ENCODE measurements at regions not wholly inside any gene's neighbourhood (a gene's known extent, or its start where the extent isn't known, plus 50 kb on each side); places are given as distances from the start of the nearest gene placed in this dataset.

DNA sequence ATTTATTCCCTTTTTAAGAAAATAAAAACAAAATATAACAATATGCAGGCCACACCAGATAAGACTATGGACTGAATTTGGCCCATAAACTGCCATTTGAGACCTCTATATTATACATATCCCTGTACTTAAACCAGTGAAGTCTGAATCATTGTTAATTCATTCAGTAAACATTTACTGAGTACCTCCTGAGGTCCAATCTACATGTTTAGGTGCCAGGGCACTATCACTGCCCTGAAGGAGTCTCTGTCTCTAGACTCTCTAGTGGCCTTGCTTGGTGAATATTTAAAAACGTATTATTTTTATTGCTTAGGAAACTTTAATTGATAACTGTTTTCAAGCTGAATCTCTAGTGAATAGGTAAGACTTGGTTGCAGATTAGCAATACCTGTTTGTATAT is 74.7 kb upstream of the ELL2 start:
- no peak for TF ChIP-seq EZH2 (IDR thresholded peaks at IDR 0.05; ENCODE audit: borderline replicate concordance, low read depth, low read length, poor library complexity, severe bottlenecking)
- TF ChIP-seq, protein P1, sequence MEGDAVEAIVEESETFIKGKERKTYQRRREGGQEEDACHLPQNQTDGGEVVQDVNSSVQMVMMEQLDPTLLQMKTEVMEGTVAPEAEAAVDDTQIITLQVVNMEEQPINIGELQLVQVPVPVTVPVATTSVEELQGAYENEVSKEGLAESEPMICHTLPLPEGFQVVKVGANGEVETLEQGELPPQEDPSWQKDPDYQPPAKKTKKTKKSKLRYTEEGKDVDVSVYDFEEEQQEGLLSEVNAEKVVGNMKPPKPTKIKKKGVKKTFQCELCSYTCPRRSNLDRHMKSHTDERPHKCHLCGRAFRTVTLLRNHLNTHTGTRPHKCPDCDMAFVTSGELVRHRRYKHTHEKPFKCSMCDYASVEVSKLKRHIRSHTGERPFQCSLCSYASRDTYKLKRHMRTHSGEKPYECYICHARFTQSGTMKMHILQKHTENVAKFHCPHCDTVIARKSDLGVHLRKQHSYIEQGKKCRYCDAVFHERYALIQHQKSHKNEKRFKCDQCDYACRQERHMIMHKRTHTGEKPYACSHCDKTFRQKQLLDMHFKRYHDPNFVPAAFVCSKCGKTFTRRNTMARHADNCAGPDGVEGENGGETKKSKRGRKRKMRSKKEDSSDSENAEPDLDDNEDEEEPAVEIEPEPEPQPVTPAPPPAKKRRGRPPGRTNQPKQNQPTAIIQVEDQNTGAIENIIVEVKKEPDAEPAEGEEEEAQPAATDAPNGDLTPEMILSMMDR (conservative IDR thresholded peaks at IDR 0.05; ENCODE audit: low read depth, low read length): no peak
